MM.1S (cell line): ENCODE measurements at regions not wholly inside any gene's neighbourhood (a gene's known extent, or its start where the extent isn't known, plus 50 kb on each side); places are given as distances from the start of the nearest gene placed in this dataset.

Source experiments
- CTCF ChIP-seq: fragments of 300-600 bp; sonication (generic); IDR thresholded peaks from 2 replicates; pipeline ENCODE4 v1.5.1; 2016; ENCODE audit warnings: antibody characterized with exemption, low read length, mixed read lengths
- EZH2 ChIP-seq: fragments of 300-600 bp; sonication (generic); optimal IDR thresholded peaks from 2 replicates; pipeline ENCODE3; 2017; ENCODE audit warnings: low read depth, mild to moderate bottlenecking, antibody characterized with exemption, low read length, mixed read lengths
- EZH2phosphoT487 ChIP-seq: fragments of 300-600 bp; sonication (generic); IDR thresholded peaks from 2 replicates; pipeline ENCODE4 v1.6.1; 2018; ENCODE audit warnings: antibody characterized with exemption, low read length

GRCh38 chr7:138276891-138277290 is 183.2 kb upstream of the TRIM24 start:
- TF ChIP-seq EZH2phosphoT487, result no peak
- no peak for TF ChIP-seq CTCF
- no peak for TF ChIP-seq EZH2
